ENCODE measurements at regions not wholly inside any gene's neighbourhood (a gene's known extent, or its start where the extent isn't known, plus 50 kb on each side); places are given as distances from the start of the nearest gene placed in this dataset.

GRCh38 chr10:78960316-78960800 is 108.4 kb upstream of the ZMIZ1 start:
- peak; percentile 69 for DNase-seq

DNA sequence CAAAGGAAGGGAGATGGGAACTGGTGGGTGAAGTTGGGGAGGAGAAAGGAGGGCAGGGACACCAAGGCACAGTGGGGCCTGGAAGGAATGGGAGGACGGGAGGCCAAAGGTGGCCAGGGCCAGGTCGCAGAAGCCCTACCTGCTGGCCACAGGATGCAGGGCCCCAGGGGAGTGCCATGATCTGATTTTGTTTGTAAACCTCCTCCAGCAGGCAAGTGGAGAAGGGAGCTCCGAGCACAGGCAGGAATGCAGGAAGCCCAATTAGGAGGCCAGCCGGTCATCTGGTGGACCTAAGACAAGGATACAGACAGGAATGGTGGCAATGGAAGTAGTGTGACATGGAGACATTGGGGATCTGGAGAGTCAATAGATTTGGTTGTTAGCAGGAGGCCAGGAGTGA is 107.0 kb upstream of the ZMIZ1 start:
- DNase-seq: no peak

DNA sequence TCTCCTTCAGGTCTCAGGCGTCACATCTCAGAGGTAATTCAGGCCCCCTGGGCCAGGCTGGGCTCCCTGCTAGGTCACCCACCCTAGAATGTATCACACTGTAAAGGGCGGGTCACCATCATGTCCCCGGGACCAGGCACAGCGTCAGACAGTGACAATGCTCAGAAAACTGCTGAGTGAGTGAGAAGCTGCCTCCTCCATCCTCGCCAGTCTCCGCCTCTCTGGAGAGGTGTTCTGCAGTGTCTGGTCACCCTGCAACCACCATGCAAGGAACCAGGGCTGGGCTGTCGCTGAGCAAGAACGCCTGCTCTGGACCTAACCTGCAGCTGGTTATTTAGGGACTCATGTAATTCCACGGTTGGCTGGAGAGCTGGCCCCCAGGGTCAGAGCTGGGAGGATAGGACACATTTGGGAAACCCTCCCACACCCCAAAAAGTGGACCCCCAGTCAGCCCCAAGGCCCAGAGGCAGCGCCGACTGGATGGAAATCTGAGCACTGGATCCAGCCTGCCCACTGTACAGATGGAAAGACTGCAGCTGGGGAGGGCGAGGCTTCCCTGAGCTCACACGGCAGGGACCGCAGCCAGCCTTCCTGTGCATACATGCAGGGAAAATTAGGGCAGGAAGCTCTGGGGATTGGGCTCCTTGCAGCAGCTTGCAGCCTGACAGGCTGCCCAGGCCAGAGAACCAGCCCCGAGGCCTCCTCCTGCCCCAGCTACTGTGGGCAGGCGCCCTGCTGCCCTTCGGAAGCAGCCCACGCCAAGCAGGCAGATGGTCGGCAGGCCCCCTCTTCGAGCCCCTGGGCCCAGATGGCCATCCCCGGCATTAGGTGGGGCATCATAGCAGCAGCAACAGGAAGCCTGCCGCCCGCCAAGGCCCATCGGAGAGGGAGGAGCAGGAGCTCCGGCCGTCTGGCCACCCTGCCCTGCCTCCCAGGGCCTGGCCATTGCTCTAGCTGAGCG is 105.4 kb upstream of the ZMIZ1 start:
- DNase-seq: peak; percentile 72

DNA sequence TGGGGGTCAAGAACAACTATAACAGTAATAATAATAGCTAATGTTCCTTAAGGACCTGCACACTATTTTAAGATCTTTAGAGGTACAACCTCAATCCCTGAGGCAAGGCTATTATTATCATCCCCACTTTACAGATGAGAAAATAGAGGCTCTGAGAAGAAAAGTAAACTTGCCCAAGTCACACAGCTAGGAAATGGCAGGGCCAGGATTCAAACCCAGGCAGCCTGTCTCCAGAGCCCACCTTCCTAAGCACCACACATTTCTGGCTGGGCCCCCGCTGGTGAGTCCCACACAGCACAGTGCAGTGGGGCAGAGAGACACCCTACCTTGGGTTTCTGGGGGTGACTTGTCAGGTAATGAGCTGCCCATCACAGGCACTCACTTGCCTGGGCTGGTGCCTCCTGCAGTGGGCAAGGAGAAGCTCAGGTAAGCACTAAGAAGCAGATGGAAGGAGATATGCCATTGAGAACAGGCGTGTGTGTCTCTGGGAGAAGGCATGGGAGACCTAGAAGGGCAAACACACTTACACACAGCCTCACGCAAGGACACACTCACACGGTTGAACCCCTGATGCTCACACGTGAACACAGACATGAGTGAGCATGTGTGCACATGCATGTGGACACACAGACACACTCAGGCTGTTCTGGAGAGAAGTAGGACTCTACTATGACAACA is 104.4 kb upstream of the ZMIZ1 start:
- DNase-seq: no peak

DNA sequence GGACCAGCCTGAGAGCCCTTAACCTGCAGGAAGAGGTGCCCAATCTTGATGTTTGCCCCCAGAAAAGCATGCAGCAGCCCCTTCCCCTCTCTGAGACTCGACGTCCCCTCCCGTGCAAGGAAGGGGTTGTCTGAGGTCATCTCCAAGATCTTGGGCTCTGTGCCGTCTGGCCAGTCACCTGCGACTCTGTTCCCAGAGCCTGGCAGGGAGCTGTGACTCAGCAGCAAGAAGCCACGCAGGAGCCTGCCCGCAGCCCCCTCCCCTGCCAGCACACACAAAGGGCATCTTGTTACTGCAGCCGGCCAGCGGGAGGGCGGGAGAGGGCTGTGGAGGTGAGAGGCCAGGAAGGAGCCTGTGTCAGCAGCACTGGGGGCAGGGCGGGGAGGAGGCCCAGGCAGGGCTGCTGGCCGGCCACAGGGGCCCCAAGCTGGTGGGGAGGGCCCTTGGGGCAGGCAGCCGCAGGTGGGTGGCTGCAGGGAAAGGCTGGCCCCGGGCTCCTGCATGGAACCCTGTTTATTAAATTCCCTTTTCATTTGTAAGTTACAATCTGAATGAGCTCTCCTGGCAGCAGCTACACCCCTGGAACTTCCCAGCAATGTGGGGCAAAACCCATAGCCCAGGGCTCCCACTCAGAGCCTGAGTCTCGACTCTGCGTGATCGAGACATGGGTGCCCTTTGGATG is 103.7 kb upstream of the ZMIZ1 start:
- DNase-seq: peak; percentile 86

GRCh38 chr10:78966182-78966787 is 102.5 kb upstream of the ZMIZ1 start:
- DNase-seq: no peak

DNA sequence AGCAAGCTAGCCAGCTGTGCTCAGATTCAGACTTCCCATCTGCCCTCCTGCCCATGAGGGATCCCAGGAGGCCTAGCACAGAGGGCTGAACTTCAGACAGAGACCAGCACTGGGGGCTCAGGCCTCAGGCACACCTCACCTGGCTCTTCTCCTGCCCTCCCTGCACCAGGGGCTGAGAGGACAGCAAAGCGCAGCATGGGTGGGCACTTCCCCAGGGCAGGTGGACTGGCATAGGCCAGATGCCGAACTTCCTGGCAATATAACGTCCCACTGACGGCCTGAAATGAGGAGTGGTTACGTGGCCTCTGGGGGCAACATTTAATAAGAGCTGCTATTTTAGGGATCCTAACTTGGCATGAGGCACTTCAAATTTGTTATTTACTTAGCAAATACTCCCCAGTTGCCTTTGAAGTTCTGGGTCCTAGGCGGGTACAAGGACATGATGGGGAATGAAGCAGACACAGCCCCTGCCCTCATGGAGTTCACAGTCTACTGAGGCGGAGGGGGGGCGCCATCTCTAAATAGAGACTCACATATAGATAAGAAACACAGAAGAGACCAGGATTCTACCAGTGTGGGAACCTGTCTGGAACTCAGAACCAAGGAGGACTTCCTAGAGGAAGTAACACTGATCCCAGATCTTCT is 101.8 kb upstream of the ZMIZ1 start:
- DNase-seq: no peak

DNA sequence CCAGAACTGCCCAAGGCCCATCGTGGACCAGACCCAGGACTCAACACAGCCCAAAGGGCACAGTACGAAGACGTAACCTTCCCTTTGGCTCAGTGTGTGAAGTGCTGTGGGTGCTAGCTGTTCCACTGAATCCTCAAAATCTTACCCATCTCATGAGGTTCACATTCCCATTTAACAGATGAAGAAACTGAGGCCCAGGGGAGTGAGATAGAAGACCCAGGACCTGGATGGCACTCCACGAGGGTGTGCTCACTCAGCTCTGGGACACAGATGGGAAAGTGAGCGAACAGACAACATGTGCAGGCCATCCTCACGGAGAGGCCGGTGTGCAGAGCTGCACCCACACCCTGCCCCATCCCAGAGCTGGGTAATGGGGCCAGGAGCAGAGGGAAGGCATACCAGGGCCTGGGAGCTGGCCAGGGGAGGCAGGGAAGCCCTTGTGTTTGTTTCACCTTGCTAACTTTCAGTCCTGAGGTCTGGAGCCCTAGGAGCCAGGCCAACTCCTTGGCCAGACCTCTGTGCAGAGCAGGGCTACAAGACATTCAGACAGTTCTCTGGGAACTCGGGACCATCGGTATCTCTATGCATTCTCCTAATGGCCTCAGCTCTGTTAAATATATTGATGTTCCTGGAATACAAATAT is 100.3 kb upstream of the ZMIZ1 start:
- no peak for DNase-seq

- DNase-seq: no peak
Observed at GRCh38 chr10:78968943-78969342, 99.8 kb upstream of the ZMIZ1 start.

DNA sequence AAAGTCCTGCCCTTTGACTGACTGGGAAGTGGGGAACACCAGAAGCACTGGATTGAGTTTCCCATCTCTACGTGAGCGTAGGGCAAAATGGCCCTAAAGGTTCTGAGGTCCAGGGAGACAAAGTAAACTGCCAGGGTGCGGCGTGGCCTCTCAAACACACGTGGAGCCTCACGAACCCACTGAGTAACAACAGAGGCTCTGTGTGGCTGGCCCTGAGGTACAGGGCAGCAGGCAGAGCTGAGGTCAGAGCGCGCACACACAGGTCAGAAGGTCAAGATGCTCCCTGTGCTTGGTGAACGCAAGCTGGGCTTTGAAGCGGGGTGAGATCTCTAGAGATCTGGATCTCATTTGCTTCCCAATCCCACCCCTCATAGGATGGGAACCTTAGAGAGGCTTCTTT is 99.0 kb upstream of the ZMIZ1 start:
- DNase-seq: no peak

- DNase-seq: no peak
Observed at GRCh38 chr10:78970261-78970660, 98.5 kb upstream of the ZMIZ1 start.

DNA sequence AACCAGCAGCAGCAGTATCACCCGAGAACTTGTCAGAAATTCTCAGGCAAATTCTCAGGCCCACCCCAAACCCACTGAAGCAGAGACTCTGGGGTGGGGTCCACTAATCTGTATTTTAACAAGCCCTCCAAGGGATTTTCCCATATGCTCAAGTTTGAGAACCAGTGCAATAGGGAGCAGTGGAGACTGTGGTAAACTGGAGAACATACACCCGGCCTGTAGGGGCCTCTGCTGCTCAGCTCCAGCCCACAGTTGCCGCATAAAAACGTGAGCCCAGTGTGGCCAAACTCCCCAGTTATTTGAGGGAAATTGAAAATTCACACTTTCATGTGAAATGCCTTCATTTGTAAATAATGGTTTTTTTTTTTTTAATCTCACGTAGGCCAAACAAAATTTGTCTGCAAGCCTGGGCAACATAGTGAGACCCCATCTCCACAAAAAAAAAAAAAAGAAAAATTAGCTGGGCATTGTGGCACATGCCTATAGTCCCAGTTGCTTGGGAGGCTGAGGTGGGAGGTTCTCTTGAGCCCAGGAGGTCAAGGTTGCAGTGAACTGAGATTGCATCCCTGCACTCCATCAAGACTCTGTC is 97.6 kb upstream of the ZMIZ1 start:
- no peak for DNase-seq

- peak; percentile 72 for DNase-seq
Observed at GRCh38 chr10:78972160-78972946, 96.4 kb upstream of the ZMIZ1 start.

DNA sequence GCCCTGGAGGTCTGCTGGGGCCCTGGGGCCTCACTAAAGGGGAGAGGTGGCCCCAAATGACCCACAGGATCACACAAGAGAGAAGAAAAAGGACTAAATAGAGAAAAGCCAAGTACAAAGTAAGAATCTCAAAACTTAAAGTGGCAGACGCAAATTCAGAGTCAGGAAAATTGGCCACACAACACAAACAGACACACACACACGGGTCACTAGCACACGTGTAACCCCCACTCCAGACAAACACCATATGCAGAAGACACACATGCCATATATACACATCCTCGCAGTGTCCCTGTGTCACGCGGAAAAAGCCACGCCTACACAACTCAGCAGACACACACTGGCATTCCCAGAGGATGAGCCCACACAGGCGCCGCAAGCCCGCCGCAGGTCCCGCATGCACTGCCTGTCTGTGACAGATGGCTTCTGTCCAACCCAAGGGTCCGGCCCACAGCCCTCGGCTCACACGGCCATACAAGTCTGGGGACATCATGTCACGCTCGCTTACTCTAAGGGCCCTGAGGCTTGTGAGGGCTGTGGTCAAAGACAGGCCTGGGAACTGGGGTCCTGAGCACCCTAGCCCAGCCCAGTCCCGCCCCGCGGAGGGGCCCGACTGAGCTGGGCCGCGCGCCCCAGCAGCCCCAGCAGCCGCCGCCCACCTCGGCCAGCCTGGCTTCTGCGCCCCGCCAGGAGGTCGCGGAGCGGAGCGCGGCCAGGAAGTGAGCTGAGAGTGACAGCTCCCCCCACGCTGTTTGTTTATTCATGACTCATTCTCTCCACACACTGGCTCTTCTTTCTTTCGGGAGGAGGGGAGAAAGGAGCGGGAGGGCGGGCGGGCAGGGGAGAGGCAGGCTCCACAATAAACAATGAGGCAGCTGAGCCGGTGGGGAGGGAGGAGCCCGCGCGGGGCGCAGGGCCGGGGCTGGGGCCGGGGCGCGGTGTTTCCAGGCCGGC is 95.5 kb upstream of the ZMIZ1 start:
- peak; percentile 95 for DNase-seq

DNA sequence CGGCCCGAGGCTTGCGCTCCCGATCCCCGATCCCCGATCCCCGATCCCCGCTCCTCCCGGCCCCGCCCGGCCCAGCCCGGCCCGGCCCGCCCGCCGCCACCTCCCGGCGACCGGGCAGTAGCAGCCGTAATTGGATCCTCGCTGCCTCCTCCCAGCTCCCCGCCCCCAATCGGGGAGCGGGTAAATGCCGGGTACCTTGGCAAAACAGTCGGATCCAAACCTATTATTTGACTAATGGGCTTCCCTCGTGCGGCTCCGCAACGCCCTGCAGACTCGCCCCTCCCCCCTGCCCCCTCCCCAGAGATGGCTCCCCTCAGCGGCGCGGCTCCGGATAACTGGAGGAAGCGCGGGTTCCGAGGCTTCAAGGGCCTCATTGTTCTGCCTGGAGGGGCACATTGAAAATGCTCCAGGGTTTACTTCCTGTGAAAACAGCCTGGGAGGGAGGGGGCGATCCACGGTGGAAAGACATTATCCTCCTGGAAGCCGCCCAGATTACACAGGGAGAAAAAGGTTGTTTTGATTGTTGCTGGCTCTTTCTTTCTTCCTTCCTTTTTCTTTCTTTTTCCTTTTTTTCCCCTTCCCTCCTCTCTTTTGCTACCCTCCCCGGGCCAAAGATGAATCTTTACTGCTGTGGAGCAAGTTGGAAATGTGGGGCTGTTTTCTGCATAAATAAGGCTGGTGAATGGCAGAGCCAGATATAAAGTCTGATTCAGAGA is 94.7 kb upstream of the ZMIZ1 start:
- DNase-seq: peak; percentile 94

DNA sequence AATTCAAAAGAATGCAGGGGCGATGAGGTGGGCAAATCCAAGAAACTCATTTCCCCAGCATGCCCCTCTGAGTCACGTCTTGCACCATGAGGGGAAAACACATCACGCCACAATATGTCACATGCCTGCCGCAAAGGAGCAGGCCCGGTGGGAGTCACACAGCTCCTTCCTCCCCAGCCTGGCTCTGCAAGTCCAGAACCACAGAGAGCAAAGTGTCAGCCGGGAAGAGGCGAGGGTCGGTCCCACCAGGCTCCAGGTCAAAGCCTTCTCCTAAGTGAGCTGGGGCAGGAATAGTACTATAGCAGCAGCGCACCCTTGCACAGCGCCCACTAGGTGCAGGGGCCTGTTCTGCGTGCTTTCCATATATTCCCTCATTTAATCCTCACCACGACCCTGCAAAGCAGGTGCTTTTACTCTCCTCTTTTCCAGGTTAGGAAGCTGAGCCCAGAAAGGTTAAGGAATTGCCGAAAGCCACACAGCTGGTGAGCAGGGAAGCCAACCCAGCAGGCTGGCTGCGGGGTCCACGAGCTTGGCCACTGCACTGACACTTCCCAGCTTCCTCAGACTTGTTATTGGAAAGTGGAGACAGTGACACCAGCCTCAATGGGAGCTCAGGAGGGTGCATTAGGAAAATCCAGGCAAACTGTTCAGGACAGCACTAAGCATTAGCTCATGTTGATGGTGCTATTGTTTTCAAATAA is 94.0 kb upstream of the ZMIZ1 start:
- DNase-seq: peak; percentile 86

DNA sequence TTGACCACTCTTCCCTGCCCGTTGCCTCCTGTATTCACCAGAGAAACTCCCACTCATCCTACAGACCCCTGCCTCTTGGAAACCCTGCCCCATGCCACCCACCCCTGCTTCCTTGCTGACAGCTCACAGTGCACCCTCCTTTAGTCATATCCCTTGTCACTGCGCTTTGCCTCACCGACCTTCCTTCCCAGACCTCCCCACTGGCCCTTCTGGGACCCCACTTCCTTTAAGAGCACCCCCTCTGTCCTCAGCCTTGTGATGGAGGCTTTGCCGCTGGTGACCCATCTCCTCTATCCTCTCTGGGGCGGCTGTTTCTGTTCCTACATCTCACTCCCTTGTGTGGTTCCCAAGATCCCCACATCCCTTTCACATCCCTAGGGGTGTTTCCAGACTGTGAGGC is 92.8 kb upstream of the ZMIZ1 start:
- DNase-seq: no peak

All from eye (tissue), 1 donor.